ENCODE measurements at regions not wholly inside any gene's neighbourhood (a gene's known extent, or its start where the extent isn't known, plus 50 kb on each side); places are given as distances from the start of the nearest gene placed in this dataset.

DNA sequence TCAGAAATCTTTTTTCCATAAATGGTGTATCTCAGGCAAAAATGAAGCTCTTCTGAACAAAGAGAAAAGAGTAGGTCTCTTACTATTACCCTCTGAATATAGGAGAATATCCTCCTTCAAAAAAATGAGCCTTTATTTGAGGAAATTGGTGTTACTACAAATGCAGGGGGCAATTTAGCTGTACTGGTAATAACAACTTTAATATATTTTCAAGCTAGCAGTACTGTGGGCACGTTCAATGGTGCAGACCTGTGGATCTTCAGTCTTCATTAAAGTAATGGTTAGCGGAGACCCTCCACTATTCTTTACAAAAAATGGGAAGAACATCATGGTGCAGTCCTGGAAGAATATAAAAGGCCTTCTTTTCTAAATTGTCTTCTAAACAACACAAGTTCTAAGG is 661.3 kb downstream of the TMEM182 start:
- TF ChIP-seq CTCF (IDR thresholded peaks at IDR 0.05) (no peak), POLR2A (IDR thresholded peaks at IDR 0.05) (no peak)

All from testis (tissue), 2 donors.